ENCODE measurements at regions not wholly inside any gene's neighbourhood (a gene's known extent, or its start where the extent isn't known, plus 50 kb on each side); places are given as distances from the start of the nearest gene placed in this dataset.

- TF ChIP-seq CTCF (IDR thresholded peaks at IDR 0.05; ENCODE audit: poor library complexity, severe bottlenecking) (no peak), EP300 (conservative IDR thresholded peaks at IDR 0.05; ENCODE audit: poor library complexity, severe bottlenecking) (no peak), EZH2 (IDR thresholded peaks at IDR 0.05; ENCODE audit: borderline replicate concordance, insufficient read depth, low read length, poor library complexity, severe bottlenecking) (no peak), REST (IDR thresholded peaks at IDR 0.05; ENCODE audit: borderline replicate concordance) (no peak), TAF1 (IDR thresholded peaks at IDR 0.05; ENCODE audit: low read depth) (no peak), MXI1 (conservative IDR thresholded peaks at IDR 0.05; ENCODE audit: poor library complexity, severe bottlenecking) (no peak), POLR2AphosphoS5 (IDR thresholded peaks at IDR 0.05) (no peak), RAD21 (conservative IDR thresholded peaks at IDR 0.05) (no peak), SMC3 (conservative IDR thresholded peaks at IDR 0.05; ENCODE audit: poor library complexity) (no peak)
These were observed 76.4 kb upstream of the SMIM36 start for GRCh38 chr17:55587608-55588139.

Measured in neural cell (in vitro differentiated cells).